Lung (tissue), 11 donors: ENCODE measurements at regions not wholly inside any gene's neighbourhood (a gene's known extent, or its start where the extent isn't known, plus 50 kb on each side); places are given as distances from the start of the nearest gene placed in this dataset.
"Not testable (repeated sequence)": the region's sequence is repeated elsewhere in the genome, so short reads cannot be mapped to it uniquely, and the experiment has no call there.

Experiments
- ATAC-seq: fragments of 200-7000 bp; cut with Tn5 transposase; one replicate; pipeline ENCODE4 v1.9.1; 2020; ENCODE audit warnings: moderate number of reproducible peaks; ENCODE audit not compliant: insufficient read depth, low FRiP score
- DNase-seq, 3 donors: peaks; one replicate each; pipeline ENCODE4 v3.0.0-alpha.2; 2013 to 2017
- H3K27ac ChIP-seq, 2 donors: one replicate each; pipeline ENCODE4 v1.5.1; 2013; ENCODE audit warnings: mild to moderate bottlenecking in 2 of 2, moderate library complexity in 2 of 2, control low read depth in 1 of 2, inconsistent platforms in 1 of 2, low read depth in 1 of 2, low read length in 1 of 2
- H3K27me3 ChIP-seq, 3 donors: one replicate each; pipeline ENCODE4 v1.5.1; 2013; ENCODE audit warnings: low read length in 2 of 3; ENCODE audit not compliant: control insufficient read depth in 3 of 3, insufficient read depth in 3 of 3
- H3K36me3 ChIP-seq, 4 donors: one replicate each; pipeline ENCODE4 v1.5.1; 2013; ENCODE audit warnings: low read length in 4 of 4, mild to moderate bottlenecking in 1 of 4, moderate library complexity in 1 of 4; ENCODE audit not compliant: control insufficient read depth in 4 of 4, insufficient read depth in 4 of 4
- H3K4me1 ChIP-seq, 5 donors: one replicate each; pipeline ENCODE4 v1.5.1; 2013; ENCODE audit warnings: low read length in 5 of 5, mild to moderate bottlenecking in 2 of 5, moderate library complexity in 1 of 5; ENCODE audit not compliant: control insufficient read depth in 5 of 5, insufficient read depth in 5 of 5
- H3K4me3 ChIP-seq: one replicate; pipeline ENCODE4 v1.5.1; 2013; ENCODE audit warnings: mild to moderate bottlenecking, control low read depth, moderate library complexity
- H3K9ac ChIP-seq, 2 donors: one replicate each; pipeline ENCODE4 v1.5.1; 2013; ENCODE audit warnings: low read length in 2 of 2, control low read depth in 1 of 2; ENCODE audit not compliant: insufficient read depth in 1 of 2
- H3K9me3 ChIP-seq, 4 donors: one replicate each; pipeline ENCODE4 v1.5.1; 2013; ENCODE audit warnings: low read length in 3 of 4, mild to moderate bottlenecking in 1 of 4, moderate library complexity in 1 of 4; ENCODE audit not compliant: control insufficient read depth in 4 of 4, insufficient read depth in 3 of 4
- WGBS, 2 donors: extraction: QIAGEN DNeasy Blood & Tissue Kit; methylation state at CpG; one replicate each; pipeline ENCODE4 v1.1.7; 2013; 5-methylcytosine and 5-hydroxymethylcytosine counted together
- TF ChIP-seq, protein P1 (sequence below): IDR thresholded peaks from 2 replicates; pipeline ENCODE4 v1.5.1; 2012; ENCODE audit warnings: mild to moderate bottlenecking; ENCODE audit errors: control extremely low read depth, extremely low read depth
- donor health status: control.
- donor health status: control.
- donor health status: Bipolar disorder and iron deficiency.
- donor health status: healthy.
- donor health status: DM: yes; HTN: yes; CAD: no.

- Histone ChIP-seq H3K27ac (no peak overlapping the region), H3K27me3 (peaks cover 0 to 2% (median 0%) of the 10 kb centered on the region in 3 donors), H3K4me3 (no peak overlapping the region), H3K4me1 (peaks cover 0 to 10% (median 0%) of the 10 kb centered on the region in 5 donors), H3K36me3 (no peaks in the 10 kb centered on the region), H3K9me3 (no peaks in the 10 kb centered on the region), H3K9ac (no peak overlapping the region)
- no peak for DNase-seq
- WGBS, 2 donors: 94% methylated on average over 6 of the region's 6 CpGs
- no peak for ATAC-seq
- TF ChIP-seq, protein P1, sequence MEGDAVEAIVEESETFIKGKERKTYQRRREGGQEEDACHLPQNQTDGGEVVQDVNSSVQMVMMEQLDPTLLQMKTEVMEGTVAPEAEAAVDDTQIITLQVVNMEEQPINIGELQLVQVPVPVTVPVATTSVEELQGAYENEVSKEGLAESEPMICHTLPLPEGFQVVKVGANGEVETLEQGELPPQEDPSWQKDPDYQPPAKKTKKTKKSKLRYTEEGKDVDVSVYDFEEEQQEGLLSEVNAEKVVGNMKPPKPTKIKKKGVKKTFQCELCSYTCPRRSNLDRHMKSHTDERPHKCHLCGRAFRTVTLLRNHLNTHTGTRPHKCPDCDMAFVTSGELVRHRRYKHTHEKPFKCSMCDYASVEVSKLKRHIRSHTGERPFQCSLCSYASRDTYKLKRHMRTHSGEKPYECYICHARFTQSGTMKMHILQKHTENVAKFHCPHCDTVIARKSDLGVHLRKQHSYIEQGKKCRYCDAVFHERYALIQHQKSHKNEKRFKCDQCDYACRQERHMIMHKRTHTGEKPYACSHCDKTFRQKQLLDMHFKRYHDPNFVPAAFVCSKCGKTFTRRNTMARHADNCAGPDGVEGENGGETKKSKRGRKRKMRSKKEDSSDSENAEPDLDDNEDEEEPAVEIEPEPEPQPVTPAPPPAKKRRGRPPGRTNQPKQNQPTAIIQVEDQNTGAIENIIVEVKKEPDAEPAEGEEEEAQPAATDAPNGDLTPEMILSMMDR: no peak
Observed at GRCh38 chr21:32073190-32073589, 200.4 kb downstream of the HUNK start.

DNA sequence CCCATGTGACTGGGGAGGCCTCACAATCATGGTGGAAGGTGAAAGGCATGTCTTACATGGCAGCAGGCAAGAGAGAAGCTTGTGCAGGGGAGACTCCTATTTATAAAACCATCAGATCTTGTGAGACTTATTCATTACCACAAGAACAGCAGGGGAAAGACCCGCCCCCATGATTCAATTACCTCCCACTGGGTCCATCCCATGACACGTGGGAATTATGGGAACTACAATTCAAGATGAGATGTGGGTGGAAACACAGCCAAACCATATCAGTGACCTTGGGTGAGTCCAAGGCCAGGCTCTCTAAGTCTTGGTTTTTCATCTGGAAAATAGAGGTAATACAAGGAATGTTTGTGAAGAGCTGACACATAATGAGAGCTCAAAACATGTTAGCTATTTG, 198.8 kb downstream of the HUNK start:
- not testable (repeated sequence) for DNase-seq, H3K4me3 ChIP-seq, H3K27ac ChIP-seq, H3K9me3 ChIP-seq, H3K36me3 ChIP-seq, H3K27me3 ChIP-seq, ATAC-seq, H3K4me1 ChIP-seq, H3K9ac ChIP-seq
- 61 to 68% methylated on average over 2 of the region's 2 CpGs for WGBS, 2 donors

- TF ChIP-seq, protein P1: no peak
- Histone ChIP-seq H3K27me3 (no peaks in the 10 kb centered on the region), H3K4me3 (no peak overlapping the region), H3K9me3 (no peaks in the 10 kb centered on the region), H3K9ac (no peak overlapping the region), H3K4me1 (no peaks in the 10 kb centered on the region), H3K36me3 (no peaks in the 10 kb centered on the region), H3K27ac (no peak overlapping the region)
- DNase-seq (no peak), ATAC-seq (no peak)
- 81 to 82% methylated on average over 10 of the region's 10 CpGs for WGBS, 2 donors
Observed at GRCh38 chr21:32070676-32071330, 198.0 kb downstream of the HUNK start.

GRCh38 chr21:32070126-32070525, 197.3 kb downstream of the HUNK start:
- WGBS, 2 donors: 77 to 97% methylated on average over 5 of the region's 5 CpGs
- H3K4me3 ChIP-seq: no peak overlapping the region
- H3K4me1 ChIP-seq: no peaks in the 10 kb centered on the region
- ATAC-seq (no peak), DNase-seq (no peak)
- H3K9ac ChIP-seq: no peak overlapping the region
- no peaks in the 10 kb centered on the region for H3K9me3 ChIP-seq
- H3K36me3 ChIP-seq: no peaks in the 10 kb centered on the region
- H3K27me3 ChIP-seq: no peaks in the 10 kb centered on the region
- TF ChIP-seq, protein P1: no peak
- H3K27ac ChIP-seq: no peak overlapping the region
